GM06990 (cell line): ENCODE measurements at regions not wholly inside any gene's neighbourhood (a gene's known extent, or its start where the extent isn't known, plus 50 kb on each side); places are given as distances from the start of the nearest gene placed in this dataset.

Experiments used
- DNase-seq: peaks from one replicate; pipeline ENCODE4 v3.0.0-alpha.2; 2011; ENCODE audit not compliant: insufficient read length; ENCODE audit errors: extremely low read depth
- H3K27me3 ChIP-seq: replicated peaks from 2 replicates; pipeline ENCODE4 v1.6.0; 2011; ENCODE audit warnings: low read length; ENCODE audit not compliant: control insufficient read depth, insufficient read depth
- H3K36me3 ChIP-seq: 2 replicates; pipeline ENCODE4 v1.5.1; 2011; ENCODE audit warnings: low read length; ENCODE audit not compliant: control insufficient read depth, insufficient read depth
- H3K4me3 ChIP-seq: replicated peaks from 2 replicates; pipeline ENCODE4 v1.5.1; 2011; ENCODE audit warnings: low read depth, mild to moderate bottlenecking, control low read depth, low read length
- CTCF ChIP-seq: IDR thresholded peaks from 2 replicates; pipeline ENCODE4 v1.5.1; 2011; ENCODE audit warnings: low read length, control low read depth, mild to moderate bottlenecking, inconsistent platforms; ENCODE audit not compliant: insufficient read depth, poor library complexity, severe bottlenecking

- no peak for TF ChIP-seq CTCF
- no peak for DNase-seq
- Histone ChIP-seq H3K4me3 (no peak overlapping the region), H3K27me3 (no peaks in the 10 kb centered on the region), H3K36me3 (no peaks in the 10 kb centered on the region)
Observed at GRCh38 chr12:47493801-47494200, 212.0 kb downstream of the RPAP3 start.

GRCh38 chr12:47491516-47492305 lies 214.1 kb downstream of the RPAP3 start:
- Histone ChIP-seq H3K27me3 (no peaks in the 10 kb centered on the region), H3K36me3 (no peaks in the 10 kb centered on the region), H3K4me3 (no peak overlapping the region)
- DNase-seq, result no peak
- TF ChIP-seq CTCF, result no peak

- no peak for TF ChIP-seq CTCF
- no peak overlapping the region for H3K4me3 ChIP-seq
- H3K27me3 ChIP-seq, result no peaks in the 10 kb centered on the region
- DNase-seq, result no peak
- no peaks in the 10 kb centered on the region for H3K36me3 ChIP-seq
Observed at GRCh38 chr12:47488888-47489287, 216.9 kb downstream of the RPAP3 start.

- Histone ChIP-seq H3K27me3 (no peaks in the 10 kb centered on the region), H3K4me3 (no peak overlapping the region), H3K36me3 (no peaks in the 10 kb centered on the region)
- TF ChIP-seq CTCF, result no peak
- no peak for DNase-seq
Observed at GRCh38 chr12:47481041-47481440, 224.8 kb downstream of the RPAP3 start.

GRCh38 chr12:47478426-47478825 lies 227.4 kb downstream of the RPAP3 start:
- DNase-seq, result no peak
- H3K36me3 ChIP-seq, result no peaks in the 10 kb centered on the region
- H3K27me3 ChIP-seq, result no peaks in the 10 kb centered on the region
- no peak for TF ChIP-seq CTCF
- H3K4me3 ChIP-seq, result no peak overlapping the region
